Mesothelial cell of epicardium (in vitro differentiated cells): ENCODE measurements at regions not wholly inside any gene's neighbourhood (a gene's known extent, or its start where the extent isn't known, plus 50 kb on each side); places are given as distances from the start of the nearest gene placed in this dataset.

Experiments
- DNase-seq, 2 experiments: peaks; one replicate each; pipeline ENCODE4 v3.0.0; 2021; ENCODE audit warnings: low spot score in 2 of 2; ENCODE audit not compliant: unreplicated experiment in 2 of 2
- H3K27ac Mint-ChIP-seq: 2 replicates; pipeline ENCODE4 v1.8.0; 2021; ENCODE audit warnings: mixed read lengths
- H3K27me3 Mint-ChIP-seq: 2 replicates; pipeline ENCODE4 v1.8.0; 2021; ENCODE audit warnings: low read depth, mixed read lengths
- H3K36me3 Mint-ChIP-seq: 2 replicates; pipeline ENCODE4 v1.8.0; 2021; ENCODE audit warnings: mixed read lengths
- H3K4me1 Mint-ChIP-seq: 2 replicates; pipeline ENCODE4 v1.8.0; 2021; ENCODE audit warnings: mixed read lengths
- H3K4me3 Mint-ChIP-seq: 2 replicates; pipeline ENCODE4 v1.8.0; 2021; ENCODE audit warnings: mild to moderate bottlenecking, moderate library complexity, mixed read lengths
- H3K9me3 Mint-ChIP-seq: 2 replicates; pipeline ENCODE4 v1.8.0; 2021; ENCODE audit warnings: mixed read lengths
- TF ChIP-seq, protein P1 (sequence below): fragments of 200-600 bp; sonication (generic); IDR thresholded peaks from one replicate; pipeline ENCODE4 v1.5.0; 2021; ENCODE audit warnings: antibody characterized with exemption; ENCODE audit not compliant: unreplicated experiment

GRCh38 chr1:193973428-193973827, 787.0 kb upstream of the B3GALT2 start:
- H3K27ac Mint-ChIP-seq: no peak overlapping the region
- peaks cover 4% of the 10 kb centered on the region for H3K4me1 Mint-ChIP-seq
- no peak for DNase-seq
- peaks cover 21% of the 10 kb centered on the region for H3K9me3 Mint-ChIP-seq
- H3K4me3 Mint-ChIP-seq: no peak overlapping the region
- no peaks in the 10 kb centered on the region for H3K36me3 Mint-ChIP-seq
- TF ChIP-seq, protein P1, sequence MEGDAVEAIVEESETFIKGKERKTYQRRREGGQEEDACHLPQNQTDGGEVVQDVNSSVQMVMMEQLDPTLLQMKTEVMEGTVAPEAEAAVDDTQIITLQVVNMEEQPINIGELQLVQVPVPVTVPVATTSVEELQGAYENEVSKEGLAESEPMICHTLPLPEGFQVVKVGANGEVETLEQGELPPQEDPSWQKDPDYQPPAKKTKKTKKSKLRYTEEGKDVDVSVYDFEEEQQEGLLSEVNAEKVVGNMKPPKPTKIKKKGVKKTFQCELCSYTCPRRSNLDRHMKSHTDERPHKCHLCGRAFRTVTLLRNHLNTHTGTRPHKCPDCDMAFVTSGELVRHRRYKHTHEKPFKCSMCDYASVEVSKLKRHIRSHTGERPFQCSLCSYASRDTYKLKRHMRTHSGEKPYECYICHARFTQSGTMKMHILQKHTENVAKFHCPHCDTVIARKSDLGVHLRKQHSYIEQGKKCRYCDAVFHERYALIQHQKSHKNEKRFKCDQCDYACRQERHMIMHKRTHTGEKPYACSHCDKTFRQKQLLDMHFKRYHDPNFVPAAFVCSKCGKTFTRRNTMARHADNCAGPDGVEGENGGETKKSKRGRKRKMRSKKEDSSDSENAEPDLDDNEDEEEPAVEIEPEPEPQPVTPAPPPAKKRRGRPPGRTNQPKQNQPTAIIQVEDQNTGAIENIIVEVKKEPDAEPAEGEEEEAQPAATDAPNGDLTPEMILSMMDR: no peak
- no peaks in the 10 kb centered on the region for H3K27me3 Mint-ChIP-seq

GRCh38 chr1:193971595-193971994, 785.2 kb upstream of the B3GALT2 start:
- no peaks in the 10 kb centered on the region for H3K27me3 Mint-ChIP-seq
- no peak overlapping the region for H3K4me3 Mint-ChIP-seq
- no peaks in the 10 kb centered on the region for H3K36me3 Mint-ChIP-seq
- TF ChIP-seq, protein P1: no peak
- no peak for DNase-seq
- H3K4me1 Mint-ChIP-seq: peaks cover 4% of the 10 kb centered on the region
- H3K9me3 Mint-ChIP-seq: peaks cover 21% of the 10 kb centered on the region
- no peak overlapping the region for H3K27ac Mint-ChIP-seq

- peaks cover 5% of the 10 kb centered on the region for H3K9me3 Mint-ChIP-seq
- peak overlapping the region; percentile 3 for H3K27ac Mint-ChIP-seq
- no peaks in the 10 kb centered on the region for H3K36me3 Mint-ChIP-seq
- H3K27me3 Mint-ChIP-seq: no peaks in the 10 kb centered on the region
- DNase-seq: no peak
- no peaks in the 10 kb centered on the region for H3K4me1 Mint-ChIP-seq
- TF ChIP-seq, protein P1: no peak
- no peak overlapping the region for H3K4me3 Mint-ChIP-seq
These were observed 774.1 kb upstream of the B3GALT2 start for GRCh38 chr1:193960499-193960898.

DNA sequence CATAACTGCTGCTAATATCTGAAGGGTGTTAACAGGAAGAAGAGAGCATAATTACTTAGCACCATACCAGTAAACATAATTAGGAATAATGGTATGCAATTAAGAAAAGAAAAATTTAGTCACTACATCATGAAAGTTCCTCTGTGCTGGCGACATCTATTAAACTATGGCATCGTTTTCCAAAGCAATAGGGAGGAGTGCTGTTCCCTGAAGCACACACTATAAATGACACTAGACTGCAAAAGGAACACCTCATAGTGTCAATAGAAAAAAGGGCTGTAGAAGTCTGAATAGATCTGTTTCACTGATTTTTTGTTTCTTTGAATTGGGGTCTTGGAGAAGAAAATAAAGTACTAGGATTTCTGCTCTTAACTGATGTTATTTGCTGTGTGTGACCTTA, 773.6 kb upstream of the B3GALT2 start:
- Mint-ChIP-seq H3K36me3 (no peaks in the 10 kb centered on the region), H3K27me3 (no peaks in the 10 kb centered on the region), H3K27ac (peak overlapping the region; percentile 3), H3K4me3 (no peak overlapping the region), H3K4me1 (no peaks in the 10 kb centered on the region), H3K9me3 (peaks cover 5% of the 10 kb centered on the region)
- DNase-seq: no peak
- TF ChIP-seq, protein P1: no peak

DNA sequence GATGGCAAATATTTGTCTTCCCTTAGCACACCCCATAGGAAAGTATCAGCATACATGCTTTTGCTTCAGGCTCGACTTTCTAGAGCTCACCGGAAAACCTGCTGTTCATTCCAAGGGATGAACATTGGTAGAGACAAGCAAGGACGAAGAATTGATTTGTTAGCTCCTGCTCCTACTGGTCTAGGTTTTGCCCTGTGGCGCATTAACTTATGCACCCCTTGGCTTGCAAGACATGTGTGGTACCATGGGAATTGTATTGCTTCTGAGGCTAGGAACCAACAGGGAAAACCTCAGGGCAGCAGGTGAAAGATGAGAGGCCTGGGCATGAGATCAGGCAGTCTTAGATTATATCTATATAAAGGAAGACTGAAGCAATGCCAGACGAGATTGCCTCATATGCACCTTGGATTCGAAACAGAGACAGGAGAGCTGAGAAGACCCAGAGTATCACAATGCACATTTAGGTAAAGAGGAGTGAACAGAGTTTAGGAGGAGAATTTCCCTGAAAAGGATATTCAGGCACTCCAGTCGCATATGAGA, 771.2 kb upstream of the B3GALT2 start:
- Mint-ChIP-seq H3K27me3 (no peaks in the 10 kb centered on the region), H3K36me3 (no peaks in the 10 kb centered on the region), H3K4me1 (peaks cover 5% of the 10 kb centered on the region), H3K9me3 (peaks cover 5% of the 10 kb centered on the region), H3K27ac (no peak overlapping the region), H3K4me3 (no peak overlapping the region)
- no peak for DNase-seq
- TF ChIP-seq, protein P1: no peak
